CD4-positive, alpha-beta T cell treated with Interleukin-17A for 4 hours (primary cell): ENCODE measurements at regions not wholly inside any gene's neighbourhood (a gene's known extent, or its start where the extent isn't known, plus 50 kb on each side); places are given as distances from the start of the nearest gene placed in this dataset.
A peak's percentile ranks its signal among the peaks of the same experiment; 100 is the strongest.

Experiments
- DNase-seq: peaks from one replicate; pipeline ENCODE4 v3.0.0-alpha.2; 2020; ENCODE audit warnings: mixed read lengths

DNA sequence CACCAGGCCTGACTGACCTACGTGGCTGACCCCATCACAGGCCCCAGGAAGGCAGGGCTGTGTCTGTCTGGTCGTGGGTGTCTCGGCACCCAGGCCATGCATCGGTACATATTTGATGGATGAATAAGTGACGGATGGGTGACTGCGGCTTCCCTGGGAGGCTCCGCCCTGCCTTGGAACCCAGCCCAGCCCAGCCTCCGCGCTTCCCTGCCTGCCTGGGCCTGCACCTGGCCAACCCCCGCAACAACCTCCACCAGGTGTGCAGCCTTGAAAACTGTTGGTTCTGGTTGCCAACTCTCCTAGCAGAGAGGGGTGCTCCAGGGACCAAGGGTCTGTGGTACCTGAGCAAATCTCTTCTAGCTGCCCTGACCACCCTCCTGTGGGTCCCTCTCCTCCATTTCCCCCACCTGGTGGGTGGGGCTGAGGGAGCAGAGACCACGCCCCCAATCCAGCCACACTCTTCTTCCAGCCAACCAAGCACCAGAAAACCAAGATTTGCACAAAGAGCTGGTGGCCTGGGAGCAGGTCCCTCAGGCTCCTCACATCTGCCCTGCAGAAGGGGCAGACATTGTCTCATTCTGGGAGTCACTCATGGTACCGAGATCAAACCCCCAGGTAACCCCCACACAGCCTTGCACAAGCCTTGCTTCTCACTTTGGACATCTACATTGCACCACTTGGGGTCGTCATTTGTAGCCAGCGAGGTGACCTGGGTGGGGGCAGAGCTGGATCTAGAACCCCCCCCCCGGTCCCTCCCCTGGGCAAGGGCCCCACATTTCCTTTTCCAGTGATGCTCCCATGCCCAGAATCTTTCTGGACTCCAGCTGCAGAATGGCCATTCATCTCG lies 100.6 kb upstream of the IER5L start:
- DNase-seq: no peak

DNA sequence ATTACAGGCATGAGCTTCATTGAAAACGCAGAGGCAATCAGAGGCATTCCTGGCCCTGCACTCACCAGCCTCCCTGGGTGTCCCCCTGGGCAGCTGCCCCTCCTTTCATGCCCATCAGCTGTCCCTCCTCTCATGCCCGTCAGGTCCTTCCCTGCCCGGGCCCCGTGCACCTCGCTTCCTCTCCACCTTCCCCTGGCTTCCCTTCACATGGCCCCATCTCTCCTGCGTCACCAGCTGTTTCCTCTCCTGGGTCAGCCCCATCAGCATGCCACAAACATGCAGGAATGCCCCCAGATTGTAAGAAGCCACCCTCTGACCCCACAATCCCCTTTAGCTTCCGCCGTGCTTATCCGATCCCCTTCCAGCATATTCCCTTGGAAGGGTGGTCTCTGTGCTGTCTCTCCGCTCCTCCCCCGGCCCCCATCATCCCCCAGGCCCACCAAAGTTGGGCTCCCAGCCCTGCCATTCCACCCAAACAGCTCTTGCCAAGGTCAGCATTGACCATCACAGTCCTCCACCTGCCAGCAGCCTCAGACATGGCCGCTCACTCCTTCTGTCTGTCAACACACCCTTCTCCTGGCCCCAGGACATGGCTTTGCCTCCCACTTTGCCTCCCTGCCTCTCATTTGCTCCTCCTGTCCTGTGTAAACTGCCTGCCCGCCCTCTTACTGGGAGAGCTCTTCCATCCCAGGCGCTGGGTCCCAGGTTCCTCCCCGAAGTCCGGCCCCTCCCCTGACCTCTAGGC lies 98.6 kb upstream of the IER5L start:
- no peak for DNase-seq

GRCh38 chr9:129275626-129276247 lies 97.7 kb upstream of the IER5L start:
- no peak for DNase-seq

- no peak for DNase-seq
Measured at GRCh38 chr9:129273941-129274684, 96.1 kb upstream of the IER5L start.

GRCh38 chr9:129273136-129273895 lies 95.3 kb upstream of the IER5L start:
- no peak for DNase-seq

DNA sequence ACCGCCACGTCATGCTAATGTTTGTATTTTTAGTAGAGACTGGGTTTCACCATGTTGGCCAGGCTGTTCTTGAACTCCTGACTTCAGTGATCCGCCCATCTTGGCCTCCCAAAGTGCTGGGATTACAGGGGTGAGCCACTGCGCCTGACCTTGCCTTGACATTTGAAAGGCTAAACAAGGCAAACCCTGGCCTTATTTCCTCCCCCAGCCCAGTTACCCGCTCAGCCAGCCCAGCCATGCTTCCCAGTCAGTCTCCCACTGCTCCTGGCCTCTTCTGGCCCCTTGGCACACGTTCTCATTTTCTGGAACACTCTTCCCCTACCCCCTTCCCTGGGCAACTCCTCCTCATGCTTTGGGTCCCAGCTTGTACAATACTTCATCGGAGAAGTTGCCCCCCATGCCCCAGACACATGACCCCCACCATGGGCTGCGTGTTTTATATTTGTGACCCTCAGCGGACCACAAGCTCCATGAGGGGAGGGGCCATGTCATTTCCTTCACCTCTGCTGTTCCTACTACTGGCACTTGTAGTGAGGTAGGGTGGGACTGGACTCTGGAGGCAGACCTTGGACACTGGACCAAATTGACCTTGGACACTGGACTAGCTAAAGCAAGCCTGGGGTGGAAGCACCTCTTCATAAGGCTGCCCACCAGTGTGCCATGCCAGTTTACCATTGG lies 94.4 kb upstream of the IER5L start:
- no peak for DNase-seq

GRCh38 chr9:129270903-129271431 lies 92.9 kb upstream of the IER5L start:
- DNase-seq: peak; percentile 19

DNA sequence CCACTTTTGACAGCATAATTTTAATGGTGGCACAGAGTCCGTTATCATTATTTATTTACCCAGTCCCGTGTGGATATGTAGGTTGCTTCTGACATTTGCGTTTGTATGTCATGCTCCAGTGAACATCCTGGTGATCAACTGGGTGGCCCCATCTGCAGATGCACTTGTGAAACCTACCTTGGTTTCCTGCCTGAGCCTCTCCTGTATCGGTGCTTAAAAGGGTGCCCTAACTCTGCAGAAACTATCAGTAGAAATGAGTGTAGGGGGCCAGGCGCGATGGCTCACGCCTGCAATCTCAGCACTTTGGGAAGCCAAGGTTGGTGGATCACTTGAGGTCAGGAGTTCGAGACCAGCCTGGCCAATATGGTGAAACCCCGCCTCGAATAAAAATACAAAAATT lies 92.1 kb upstream of the IER5L start:
- DNase-seq: peak; percentile 68

GRCh38 chr9:129267141-129267540 lies 89.1 kb upstream of the IER5L start:
- DNase-seq: no peak

DNA sequence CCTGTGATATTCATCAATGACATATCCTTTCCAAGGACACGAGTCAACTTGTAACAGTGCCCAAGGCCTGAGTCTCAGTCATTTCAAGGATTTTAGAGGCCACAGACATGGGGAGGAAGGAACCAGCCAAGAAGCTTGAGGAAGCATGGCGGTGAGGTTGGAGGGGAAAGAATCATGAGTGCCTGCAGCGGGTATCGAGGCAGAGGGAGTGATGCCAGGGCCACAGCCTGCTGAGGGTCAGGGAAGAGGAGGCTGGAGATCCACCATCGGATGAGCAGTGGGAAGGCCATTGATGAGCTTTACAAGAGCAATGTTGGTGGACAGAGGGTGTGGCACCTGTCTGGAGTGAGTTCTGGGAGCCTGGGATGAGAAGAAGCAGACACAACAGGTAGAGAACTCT lies 88.5 kb upstream of the IER5L start:
- no peak for DNase-seq

- DNase-seq: no peak
Measured at GRCh38 chr9:129264388-129264787, 86.3 kb upstream of the IER5L start.

GRCh38 chr9:129263836-129264235 lies 85.8 kb upstream of the IER5L start:
- no peak for DNase-seq

GRCh38 chr9:129262261-129262660 lies 84.2 kb upstream of the IER5L start:
- no peak for DNase-seq

DNA sequence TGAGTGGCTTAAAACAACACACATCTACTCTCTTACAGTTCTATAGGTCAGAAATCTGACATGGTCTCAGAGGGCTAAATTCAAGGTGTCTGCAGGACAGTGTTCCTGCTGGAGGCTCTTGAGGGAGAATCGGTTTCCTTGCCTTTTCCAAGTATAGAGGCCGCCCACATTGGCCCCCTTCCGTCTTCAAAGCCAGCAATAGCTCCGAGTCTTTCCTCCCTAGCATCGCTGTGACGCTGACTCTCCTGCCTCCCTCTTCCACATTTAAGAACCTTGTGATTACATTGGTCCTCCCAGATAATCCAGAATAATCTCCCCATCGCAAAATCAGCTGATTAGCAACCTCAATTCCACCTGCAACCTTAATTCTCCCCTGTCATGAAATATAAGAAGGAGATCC lies 81.3 kb upstream of the IER5L start:
- no peak for DNase-seq

- peak; percentile 25 for DNase-seq
Measured at GRCh38 chr9:129258823-129259301, 80.8 kb upstream of the IER5L start.

- DNase-seq: peak; percentile 93
Measured at GRCh38 chr9:129258124-129258822, 80.2 kb upstream of the IER5L start.

GRCh38 chr9:129256959-129257713 lies 79.1 kb upstream of the IER5L start:
- DNase-seq: peak; percentile 1

GRCh38 chr9:129254566-129255287 lies 76.7 kb upstream of the IER5L start:
- peak; percentile 1 for DNase-seq

GRCh38 chr9:129253803-129254381 lies 75.8 kb upstream of the IER5L start:
- DNase-seq: peak; percentile 2
